Fibroblast of villous mesenchyme (primary cell): ENCODE measurements at regions not wholly inside any gene's neighbourhood (a gene's known extent, or its start where the extent isn't known, plus 50 kb on each side); places are given as distances from the start of the nearest gene placed in this dataset.
A peak's percentile ranks its signal among the peaks of the same experiment; 100 is the strongest.

Source experiments
- DNase-seq: peaks from one replicate; pipeline ENCODE4 v3.0.0-alpha.2; 2010; ENCODE audit warnings: low read depth
- H3K4me3 ChIP-seq: 2 replicates; pipeline ENCODE4 v1.5.1; 2011; ENCODE audit warnings: low read depth, mild to moderate bottlenecking, low read length
- CTCF ChIP-seq: IDR thresholded peaks from 2 replicates; pipeline ENCODE4 v1.5.1; 2012; ENCODE audit warnings: low read depth, mild to moderate bottlenecking, low read length; ENCODE audit not compliant: insufficient read depth

DNA sequence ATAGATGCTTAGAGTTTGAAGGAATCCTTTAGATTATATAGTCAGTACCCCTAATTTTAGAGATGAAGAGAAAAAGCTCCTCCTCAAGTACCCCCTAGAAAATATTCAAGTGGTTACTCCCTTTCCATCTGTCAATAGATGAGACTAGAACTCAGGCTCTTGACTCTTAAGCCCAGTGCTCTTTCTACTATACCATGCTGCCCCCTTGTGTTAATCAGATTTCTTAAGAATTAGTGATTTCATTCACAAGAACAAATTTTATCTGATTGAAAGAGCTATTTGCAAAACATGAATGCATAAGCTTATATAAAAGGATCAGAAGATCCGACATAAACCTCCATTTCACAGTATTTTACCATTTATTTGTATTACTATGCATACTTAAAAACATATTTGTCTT lies 179.3 kb downstream of the TFEC start:
- no peak overlapping the region for H3K4me3 ChIP-seq
- peak; percentile 44 for TF ChIP-seq CTCF
- DNase-seq, result peak; percentile 66

DNA sequence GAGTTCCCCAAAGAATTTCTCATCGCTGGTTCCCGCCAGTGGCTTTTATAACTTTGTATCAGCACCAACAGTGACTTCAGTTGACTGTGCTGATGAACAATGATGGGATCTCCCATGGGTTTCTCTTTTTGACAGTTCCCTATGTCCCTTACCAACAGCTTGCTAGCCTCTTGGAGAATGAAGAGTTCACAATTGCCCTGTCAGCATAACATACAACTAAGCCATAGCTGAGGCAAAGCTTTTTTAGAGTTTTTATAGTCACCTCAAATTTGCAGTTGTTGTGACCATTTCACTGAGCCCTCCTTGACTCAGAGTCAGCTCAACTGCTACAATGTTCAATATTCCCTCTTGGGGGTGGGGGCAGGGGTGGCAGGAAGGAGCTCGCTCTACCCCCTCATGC lies 179.8 kb downstream of the TFEC start:
- DNase-seq, result no peak
- H3K4me3 ChIP-seq, result no peak overlapping the region
- TF ChIP-seq CTCF, result no peak

GRCh38 chr7:115844857-115845256 lies 185.7 kb downstream of the TFEC start:
- H3K4me3 ChIP-seq, result no peak overlapping the region
- no peak for DNase-seq
- no peak for TF ChIP-seq CTCF

DNA sequence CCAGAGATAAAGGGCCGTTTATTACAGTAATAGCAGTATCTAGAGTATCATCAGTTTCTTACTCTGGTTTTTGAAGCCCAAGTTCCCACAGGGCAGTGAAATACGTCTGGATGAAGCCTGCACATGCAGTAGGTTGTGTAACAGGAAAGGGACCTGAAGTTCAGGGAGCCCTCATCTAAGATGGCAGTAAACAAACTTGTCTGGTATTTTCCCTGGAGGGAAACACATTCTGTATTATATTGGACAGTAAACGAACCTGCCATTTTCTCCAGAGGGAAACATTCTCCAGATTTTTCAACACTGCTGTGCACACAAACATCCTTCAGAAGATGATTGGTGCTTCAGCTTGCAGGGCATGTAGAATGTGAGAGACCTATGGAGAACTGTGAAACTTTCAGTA lies 189.9 kb downstream of the TFEC start:
- peak; percentile 28 for DNase-seq
- TF ChIP-seq CTCF, result no peak
- no peak overlapping the region for H3K4me3 ChIP-seq

- no peak overlapping the region for H3K4me3 ChIP-seq
- DNase-seq, result peak; percentile 10
- no peak for TF ChIP-seq CTCF
These were observed 191.7 kb downstream of the TFEC start for GRCh38 chr7:115838829-115839228.

GRCh38 chr7:115831371-115831770 lies 199.2 kb downstream of the TFEC start:
- H3K4me3 ChIP-seq, result no peak overlapping the region
- TF ChIP-seq CTCF, result no peak
- DNase-seq, result no peak

DNA sequence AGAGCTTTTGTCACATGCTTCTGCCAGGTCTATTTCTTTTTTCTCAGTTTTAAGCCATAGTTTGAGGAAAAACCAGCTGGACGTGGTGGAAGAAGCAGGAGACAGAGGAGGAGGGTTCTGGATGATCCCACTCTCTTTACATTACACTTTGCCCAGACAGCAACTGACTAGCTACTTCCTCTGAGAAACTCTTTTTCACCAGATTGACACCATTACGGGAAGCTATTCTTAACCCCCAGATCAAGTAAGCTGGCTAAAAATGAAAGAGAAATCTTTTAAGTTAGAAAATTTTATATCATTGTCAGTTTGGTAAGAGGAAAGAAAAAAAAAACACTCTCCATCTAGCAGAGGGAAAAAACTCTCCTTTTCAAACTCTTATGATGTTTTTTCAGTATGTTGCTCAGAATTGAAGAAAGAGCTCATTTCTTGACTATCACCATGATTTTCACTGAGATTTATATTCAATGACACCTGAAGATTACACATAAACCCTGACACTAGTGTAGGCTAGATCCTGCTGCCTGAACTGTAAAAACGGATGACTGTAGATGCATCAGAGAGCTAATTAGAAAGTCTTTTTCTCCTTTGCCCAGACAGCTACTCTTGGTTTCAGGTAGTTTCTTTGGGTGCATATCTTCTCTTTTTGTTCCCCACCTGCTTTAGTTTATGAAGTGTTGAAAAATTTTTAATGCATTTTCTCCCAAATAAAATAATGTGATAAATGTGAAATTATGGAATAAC lies 203.1 kb downstream of the TFEC start:
- DNase-seq, result no peak
- H3K4me3 ChIP-seq, result no peak overlapping the region
- no peak for TF ChIP-seq CTCF
